Ammon's horn (tissue), 1 donor: ENCODE measurements at regions not wholly inside any gene's neighbourhood (a gene's known extent, or its start where the extent isn't known, plus 50 kb on each side); places are given as distances from the start of the nearest gene placed in this dataset.

ENCODE experiments used
- DNase-seq: peaks from one replicate; pipeline ENCODE4 v3.0.0-alpha.2; 2016; ENCODE audit warnings: low spot score

GRCh38 chr5:117497601-117498000 is 923.0 kb upstream of the SEMA6A start:
- no peak for DNase-seq

GRCh38 chr5:117496801-117497200 is 922.2 kb upstream of the SEMA6A start:
- DNase-seq = no peak

DNA sequence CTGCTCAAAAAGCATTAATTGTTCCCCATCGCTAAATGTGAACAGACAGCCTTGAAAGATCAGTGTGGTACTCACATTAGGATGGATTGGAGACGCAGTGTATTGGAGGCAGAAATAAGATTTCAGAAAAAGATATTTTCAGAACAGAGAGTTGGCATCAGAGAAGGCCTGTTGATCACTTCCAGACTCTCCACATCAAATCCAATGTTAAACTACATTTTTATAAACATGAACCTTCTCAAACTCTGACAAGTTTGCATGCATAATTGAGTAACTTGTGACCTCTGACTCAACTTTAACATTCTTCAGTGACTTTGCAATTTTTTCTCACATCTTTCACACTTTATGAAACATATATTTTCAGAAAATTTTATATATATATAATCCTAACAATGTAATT is 919.6 kb upstream of the SEMA6A start:
- no peak for DNase-seq

GRCh38 chr5:117488976-117489500 is 914.4 kb upstream of the SEMA6A start:
- DNase-seq = no peak

DNA sequence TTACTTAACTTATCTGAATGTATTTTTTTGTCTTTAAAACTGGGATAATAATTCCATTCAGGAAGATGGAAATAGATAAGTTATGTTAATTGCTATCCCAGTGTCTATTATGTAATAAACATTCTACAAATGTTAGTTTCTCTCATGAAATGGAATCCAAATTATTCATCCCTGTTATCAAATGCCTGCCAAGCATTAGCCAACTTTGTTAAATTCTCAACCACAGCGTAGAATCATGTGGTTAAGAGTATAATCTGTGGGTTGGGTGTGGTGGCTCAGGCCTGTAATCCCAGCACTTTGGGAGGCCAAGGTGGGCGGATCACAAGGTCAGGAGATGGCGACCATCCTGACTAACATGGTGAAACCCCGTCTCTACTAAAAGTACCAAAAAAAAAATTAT is 912.9 kb upstream of the SEMA6A start:
- no peak for DNase-seq

- no peak for DNase-seq
Observed at GRCh38 chr5:117486879-117487391, 912.3 kb upstream of the SEMA6A start.

DNA sequence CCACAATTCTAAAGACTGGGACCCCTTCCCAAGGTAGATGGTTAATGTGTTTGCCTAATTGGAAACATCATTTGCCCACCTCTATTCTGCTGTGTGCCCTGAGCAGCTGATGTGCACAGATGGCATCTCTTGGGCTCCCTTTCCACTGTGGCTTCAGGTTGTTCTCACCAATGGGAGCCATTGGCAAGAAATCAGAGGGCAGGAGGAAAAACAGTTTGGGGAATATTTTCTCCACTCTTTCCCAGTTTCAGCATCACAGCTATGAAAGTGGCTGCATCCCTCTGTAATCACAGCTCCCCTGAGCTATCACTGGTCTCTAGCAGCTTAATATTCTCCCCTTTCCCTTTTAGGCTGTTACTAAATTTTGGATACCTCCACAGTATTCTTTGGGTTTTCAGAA is 911.6 kb upstream of the SEMA6A start:
- DNase-seq = no peak

- DNase-seq = no peak
Observed at GRCh38 chr5:117475919-117476318, 901.3 kb upstream of the SEMA6A start.

- DNase-seq = peak; percentile 29
Observed at GRCh38 chr5:117473165-117473564, 898.5 kb upstream of the SEMA6A start.

GRCh38 chr5:117463881-117464570 is 889.4 kb upstream of the SEMA6A start:
- no peak for DNase-seq

GRCh38 chr5:117461966-117462365 is 887.3 kb upstream of the SEMA6A start:
- no peak for DNase-seq

DNA sequence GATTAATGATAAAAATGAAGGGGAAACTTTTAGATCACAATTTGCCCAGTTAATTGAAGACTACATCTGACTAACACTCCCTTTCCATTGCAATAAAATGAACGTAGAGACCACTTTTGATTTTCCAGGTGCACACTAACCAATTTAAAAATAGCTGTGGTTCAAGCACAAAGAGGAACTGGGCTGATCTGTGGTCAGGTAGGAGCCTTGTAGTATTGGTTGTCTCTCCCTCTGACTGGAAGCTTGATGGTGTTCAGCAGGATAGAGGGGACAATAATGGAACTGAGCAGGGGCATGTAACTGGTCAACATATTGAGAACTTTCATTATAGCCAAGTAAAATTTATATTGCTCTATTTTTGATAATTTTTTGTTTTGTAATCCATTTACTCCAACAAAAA is 886.8 kb upstream of the SEMA6A start:
- no peak for DNase-seq

DNA sequence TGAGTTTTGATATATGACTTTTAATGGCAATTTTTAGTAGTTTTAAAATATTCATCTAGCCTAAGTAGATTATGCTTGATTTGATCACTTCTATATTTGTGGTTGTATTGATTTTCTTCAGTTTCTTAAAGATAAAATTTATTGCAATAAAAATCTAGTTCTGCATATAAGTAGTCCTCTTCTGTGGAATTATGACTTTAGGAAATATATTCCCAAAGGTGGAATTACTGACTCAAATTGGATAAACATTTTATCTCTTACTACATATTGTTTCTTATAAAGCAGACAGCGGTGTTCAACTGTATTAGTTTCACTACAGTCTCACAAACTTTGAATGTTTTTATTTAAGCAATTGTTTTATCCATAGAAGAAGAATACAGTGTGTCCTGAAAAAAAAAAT is 883.0 kb upstream of the SEMA6A start:
- no peak for DNase-seq

GRCh38 chr5:117456866-117457470 is 882.3 kb upstream of the SEMA6A start:
- no peak for DNase-seq

DNA sequence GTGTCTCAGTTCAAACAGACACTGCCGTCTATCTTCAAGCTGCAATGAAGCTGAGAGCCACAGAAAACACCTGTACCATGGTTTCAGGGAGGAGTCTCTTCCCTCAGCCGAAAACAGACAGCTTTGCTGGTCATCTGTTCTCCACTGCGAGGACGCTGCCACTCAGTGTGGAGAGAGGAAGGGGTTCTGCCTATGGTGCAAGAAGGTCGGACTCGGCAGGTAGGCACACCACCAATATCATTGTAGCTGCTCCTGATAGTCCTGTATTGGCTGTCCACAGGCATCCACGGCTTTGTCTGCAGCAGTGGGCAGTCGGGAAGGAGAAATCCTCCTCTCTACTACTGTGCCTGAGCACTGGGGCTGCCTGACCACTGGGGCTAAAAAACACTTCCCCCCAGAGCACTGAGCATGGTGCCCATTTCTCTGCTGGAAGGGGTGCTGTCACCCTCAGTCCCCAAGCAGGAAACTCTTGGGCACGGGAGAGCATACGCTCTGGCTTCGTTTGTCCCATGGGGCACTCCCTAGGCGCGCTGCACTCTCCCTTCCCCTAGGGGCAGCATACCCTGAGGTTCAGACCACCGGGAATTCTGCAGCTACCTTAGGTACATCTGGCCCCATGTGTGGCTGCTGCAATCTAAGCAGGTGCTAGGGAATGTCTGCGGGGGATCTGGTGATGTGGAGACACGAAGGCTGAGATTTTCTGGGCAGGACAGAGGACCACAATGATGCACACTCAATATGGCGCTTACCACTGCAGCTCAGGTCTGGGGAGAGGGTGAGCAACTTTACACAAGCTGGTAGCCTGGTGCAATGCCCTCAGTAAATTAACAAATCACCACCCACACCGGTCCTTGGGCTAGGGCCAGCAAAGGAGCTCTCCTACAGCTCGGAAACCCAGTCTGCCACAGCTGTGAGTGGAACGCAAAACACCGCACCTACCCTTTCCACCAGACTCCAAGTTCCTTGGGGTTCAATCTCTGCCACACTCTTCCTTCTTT is 880.9 kb upstream of the SEMA6A start:
- DNase-seq = no peak

- peak; percentile 13 for DNase-seq
Observed at GRCh38 chr5:117454716-117455212, 880.1 kb upstream of the SEMA6A start.

DNA sequence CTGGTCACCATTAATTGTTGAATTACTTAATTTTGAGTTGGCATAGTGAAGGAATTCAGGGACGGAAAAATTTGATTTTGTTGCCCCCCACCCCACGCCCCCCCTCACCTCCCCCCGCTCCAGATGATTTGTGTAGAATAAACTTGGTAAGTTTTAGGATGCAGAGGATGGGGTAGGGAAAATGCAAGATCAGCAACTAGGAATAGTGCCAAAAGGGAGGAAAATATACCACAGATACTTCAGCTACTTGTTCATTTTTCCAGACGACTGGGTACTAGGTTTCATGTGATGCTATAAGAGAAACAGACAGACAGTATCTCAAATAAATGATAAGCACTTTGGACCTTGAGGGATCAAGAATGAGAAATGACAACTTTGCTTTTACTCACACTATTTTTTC is 862.2 kb upstream of the SEMA6A start:
- DNase-seq = no peak

GRCh38 chr5:117435203-117435602 is 860.6 kb upstream of the SEMA6A start:
- DNase-seq = no peak

- DNase-seq = no peak
Observed at GRCh38 chr5:117434254-117434653, 859.6 kb upstream of the SEMA6A start.

- no peak for DNase-seq
Observed at GRCh38 chr5:117433818-117434217, 859.2 kb upstream of the SEMA6A start.

DNA sequence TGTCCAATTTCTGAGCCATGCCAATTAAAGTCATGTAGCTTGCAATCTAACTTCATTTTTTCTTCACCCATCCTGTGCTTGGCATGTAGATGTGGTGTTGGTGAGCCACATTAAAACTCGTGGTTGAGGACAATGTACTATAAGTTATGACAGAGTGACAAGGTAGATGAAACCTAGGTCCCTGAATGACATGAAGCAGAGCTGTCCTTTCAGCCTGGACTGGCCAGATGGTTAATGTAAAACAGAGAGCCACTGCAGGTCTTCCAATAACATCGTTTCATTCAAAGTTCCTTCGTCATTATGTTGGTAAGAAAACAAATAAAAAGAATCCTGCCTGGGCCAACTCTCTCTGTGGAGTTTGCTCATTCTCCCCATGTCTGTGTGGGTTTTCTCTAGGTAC is 856.5 kb upstream of the SEMA6A start:
- no peak for DNase-seq

GRCh38 chr5:117425163-117425562 is 850.5 kb upstream of the SEMA6A start:
- no peak for DNase-seq
